Activated T-cell treated with anti-CD3 and anti-CD28 coated beads, Interleukin-2, amount 50 U/mL, for 24 hours (primary cell): ENCODE measurements at regions not wholly inside any gene's neighbourhood (a gene's known extent, or its start where the extent isn't known, plus 50 kb on each side); places are given as distances from the start of the nearest gene placed in this dataset.

Source experiments
- DNase-seq: peaks from one replicate; pipeline ENCODE4 v3.0.0-alpha.2; 2020
- H3K27ac Mint-ChIP-seq: 2 replicates; pipeline ENCODE4 v1.8.0; 2020; ENCODE audit warnings: mild to moderate bottlenecking, mixed read lengths
- H3K27me3 Mint-ChIP-seq: 2 replicates; pipeline ENCODE4 v1.8.0; 2020; ENCODE audit warnings: mixed read lengths
- H3K36me3 Mint-ChIP-seq: 2 replicates; pipeline ENCODE4 v1.8.0; 2020; ENCODE audit warnings: low read depth, mixed read lengths
- H3K4me1 Mint-ChIP-seq: 2 replicates; pipeline ENCODE4 v1.8.0; 2020; ENCODE audit warnings: low read depth, mixed read lengths
- H3K4me3 Mint-ChIP-seq: 2 replicates; pipeline ENCODE4 v1.8.0; 2020; ENCODE audit warnings: mild to moderate bottlenecking, moderate library complexity, mixed read lengths
- H3K9me3 Mint-ChIP-seq: 2 replicates; pipeline ENCODE4 v1.8.0; 2020; ENCODE audit warnings: mixed read lengths

GRCh38 chr2:174697255-174697654, 67.0 kb downstream of the CHRNA1 start:
- peaks cover 2% of the 10 kb centered on the region for H3K4me1 Mint-ChIP-seq
- peak; percentile 66 for DNase-seq
- H3K27me3 Mint-ChIP-seq, result no peaks in the 10 kb centered on the region
- no peaks in the 10 kb centered on the region for H3K36me3 Mint-ChIP-seq
- H3K9me3 Mint-ChIP-seq, result no peaks in the 10 kb centered on the region
- H3K4me3 Mint-ChIP-seq, result no peak overlapping the region
- no peak overlapping the region for H3K27ac Mint-ChIP-seq

- no peak overlapping the region for H3K4me3 Mint-ChIP-seq
- H3K36me3 Mint-ChIP-seq, result no peaks in the 10 kb centered on the region
- peaks cover 2% of the 10 kb centered on the region for H3K4me1 Mint-ChIP-seq
- no peaks in the 10 kb centered on the region for H3K27me3 Mint-ChIP-seq
- DNase-seq, result no peak
- no peaks in the 10 kb centered on the region for H3K9me3 Mint-ChIP-seq
- H3K27ac Mint-ChIP-seq, result no peak overlapping the region
Measured at GRCh38 chr2:174694920-174695319, 69.4 kb downstream of the CHRNA1 start.

- Mint-ChIP-seq H3K4me1 (peaks cover 2% of the 10 kb centered on the region), H3K9me3 (no peaks in the 10 kb centered on the region), H3K27ac (no peak overlapping the region), H3K36me3 (no peaks in the 10 kb centered on the region), H3K4me3 (no peak overlapping the region), H3K27me3 (no peaks in the 10 kb centered on the region)
- no peak for DNase-seq
Measured at GRCh38 chr2:174694196-174694878, 69.9 kb downstream of the CHRNA1 start.

- H3K9me3 Mint-ChIP-seq, result no peaks in the 10 kb centered on the region
- no peak overlapping the region for H3K4me3 Mint-ChIP-seq
- no peak overlapping the region for H3K27ac Mint-ChIP-seq
- H3K27me3 Mint-ChIP-seq, result no peaks in the 10 kb centered on the region
- H3K4me1 Mint-ChIP-seq, result peaks cover 3% of the 10 kb centered on the region
- no peak for DNase-seq
- H3K36me3 Mint-ChIP-seq, result no peaks in the 10 kb centered on the region
Measured at GRCh38 chr2:174693344-174693743, 70.9 kb downstream of the CHRNA1 start.

- no peaks in the 10 kb centered on the region for H3K36me3 Mint-ChIP-seq
- H3K27ac Mint-ChIP-seq, result no peak overlapping the region
- no peaks in the 10 kb centered on the region for H3K9me3 Mint-ChIP-seq
- DNase-seq, result no peak
- no peak overlapping the region for H3K4me3 Mint-ChIP-seq
- no peaks in the 10 kb centered on the region for H3K27me3 Mint-ChIP-seq
- peaks cover 10% of the 10 kb centered on the region for H3K4me1 Mint-ChIP-seq
Measured at GRCh38 chr2:174692256-174692919, 71.9 kb downstream of the CHRNA1 start.

- peaks cover 15% of the 10 kb centered on the region for H3K4me1 Mint-ChIP-seq
- H3K4me3 Mint-ChIP-seq, result no peak overlapping the region
- no peak overlapping the region for H3K27ac Mint-ChIP-seq
- no peaks in the 10 kb centered on the region for H3K27me3 Mint-ChIP-seq
- DNase-seq, result no peak
- H3K36me3 Mint-ChIP-seq, result no peaks in the 10 kb centered on the region
- no peaks in the 10 kb centered on the region for H3K9me3 Mint-ChIP-seq
Measured at GRCh38 chr2:174691201-174691779, 73.0 kb downstream of the CHRNA1 start.

GRCh38 chr2:174690026-174690425, 74.2 kb downstream of the CHRNA1 start:
- Mint-ChIP-seq H3K4me3 (no peak overlapping the region), H3K4me1 (peaks cover 25% of the 10 kb centered on the region), H3K27ac (no peak overlapping the region), H3K27me3 (no peaks in the 10 kb centered on the region), H3K36me3 (no peaks in the 10 kb centered on the region), H3K9me3 (no peaks in the 10 kb centered on the region)
- DNase-seq, result no peak

- Mint-ChIP-seq H3K4me1 (peaks cover 40% of the 10 kb centered on the region), H3K27me3 (no peaks in the 10 kb centered on the region), H3K4me3 (no peak overlapping the region), H3K9me3 (no peaks in the 10 kb centered on the region), H3K36me3 (no peaks in the 10 kb centered on the region), H3K27ac (no peak overlapping the region)
- DNase-seq, result no peak
Measured at GRCh38 chr2:174688079-174688478, 76.2 kb downstream of the CHRNA1 start.

- Mint-ChIP-seq H3K27me3 (no peaks in the 10 kb centered on the region), H3K27ac (no peak overlapping the region), H3K4me3 (no peak overlapping the region), H3K9me3 (no peaks in the 10 kb centered on the region), H3K36me3 (no peaks in the 10 kb centered on the region), H3K4me1 (peaks cover 44% of the 10 kb centered on the region)
- DNase-seq, result no peak
Measured at GRCh38 chr2:174686430-174686829, 77.8 kb downstream of the CHRNA1 start.

GRCh38 chr2:174683392-174683759, 80.9 kb downstream of the CHRNA1 start:
- H3K27ac Mint-ChIP-seq, result peak overlapping the region; percentile 90
- H3K4me1 Mint-ChIP-seq, result peaks cover 69% of the 10 kb centered on the region
- peak overlapping the region; percentile 84 for H3K4me3 Mint-ChIP-seq
- peak; percentile 52 for DNase-seq
- no peaks in the 10 kb centered on the region for H3K27me3 Mint-ChIP-seq
- no peaks in the 10 kb centered on the region for H3K36me3 Mint-ChIP-seq
- no peaks in the 10 kb centered on the region for H3K9me3 Mint-ChIP-seq

GRCh38 chr2:174682578-174683391, 81.5 kb downstream of the CHRNA1 start:
- Mint-ChIP-seq H3K4me3 (peak overlapping the region; percentile 84), H3K4me1 (peaks cover 70% of the 10 kb centered on the region), H3K27ac (peak overlapping the region; percentile 90), H3K9me3 (no peaks in the 10 kb centered on the region), H3K27me3 (no peaks in the 10 kb centered on the region), H3K36me3 (no peaks in the 10 kb centered on the region)
- DNase-seq, result peak; percentile 81

- Mint-ChIP-seq H3K4me3 (peak overlapping the region; percentile 80), H3K36me3 (peaks cover under 1% of the 10 kb centered on the region), H3K27ac (peak overlapping the region; percentile 82), H3K9me3 (no peaks in the 10 kb centered on the region), H3K27me3 (no peaks in the 10 kb centered on the region), H3K4me1 (peaks cover 75% of the 10 kb centered on the region)
- peak; percentile 72 for DNase-seq
Measured at GRCh38 chr2:174682007-174682577, 82.2 kb downstream of the CHRNA1 start.

- peaks cover 77% of the 10 kb centered on the region for H3K4me1 Mint-ChIP-seq
Measured at GRCh38 chr2:174681099-174682006, 82.9 kb downstream of the CHRNA1 start.

More at GRCh38 chr2:174681099-174682006, 82.9 kb downstream of the CHRNA1 start:
- Mint-ChIP-seq H3K27me3 (no peaks in the 10 kb centered on the region), H3K36me3 (peaks cover 7% of the 10 kb centered on the region), H3K9me3 (no peaks in the 10 kb centered on the region), H3K27ac (peak overlapping the region; percentile 82), H3K4me3 (peak overlapping the region; percentile 80)
- no peak for DNase-seq
